ENCODE measurements at regions not wholly inside any gene's neighbourhood (a gene's known extent, or its start where the extent isn't known, plus 50 kb on each side); places are given as distances from the start of the nearest gene placed in this dataset.

GRCh38 chr21:39048064-39048463 is 135.2 kb downstream of the PSMG1 start:
- no peak for TF ChIP-seq CTCF (conservative IDR thresholded peaks at IDR 0.05; ENCODE audit: low read depth in 2 of 2)
- TF ChIP-seq JUNB (IDR thresholded peaks at IDR 0.05; ENCODE audit: unreplicated experiment): no peak
- TF ChIP-seq ETS1 (IDR thresholded peaks at IDR 0.05): no peak
- no peak for TF ChIP-seq REST (IDR thresholded peaks at IDR 0.05; ENCODE audit: unreplicated experiment)
- no peak for TF ChIP-seq EZH2 (IDR thresholded peaks at IDR 0.05; ENCODE audit: low read depth, unreplicated experiment)
- no peak for TF ChIP-seq POLR2AphosphoS5 (IDR thresholded peaks at IDR 0.05; ENCODE audit: low read depth)
- no peak for TF ChIP-seq NANOG (IDR thresholded peaks at IDR 0.05; ENCODE audit: borderline replicate concordance)
